GM18858 (cell line): ENCODE measurements at regions not wholly inside any gene's neighbourhood (a gene's known extent, or its start where the extent isn't known, plus 50 kb on each side); places are given as distances from the start of the nearest gene placed in this dataset.
A peak's percentile ranks its signal among the peaks of the same experiment; 100 is the strongest.

ENCODE experiments used
- ATAC-seq: cut with Tn5 transposase; IDR thresholded peaks from one replicate; pipeline ENCODE4 v1.9.1; 2021; ENCODE audit not compliant: unreplicated experiment

- peak; percentile 94 for ATAC-seq
These were observed 250.2 kb upstream of the FGGY start for GRCh38 chr1:59046730-59047157.

- no peak for ATAC-seq
These were observed 245.9 kb upstream of the FGGY start for GRCh38 chr1:59051007-59051406.

GRCh38 chr1:59052166-59052590 lies 244.7 kb upstream of the FGGY start:
- ATAC-seq = no peak

GRCh38 chr1:59054172-59054571 lies 242.7 kb upstream of the FGGY start:
- no peak for ATAC-seq

GRCh38 chr1:59055908-59056719 lies 240.8 kb upstream of the FGGY start:
- no peak for ATAC-seq

- no peak for ATAC-seq
These were observed 239.6 kb upstream of the FGGY start for GRCh38 chr1:59057211-59057694.

- no peak for ATAC-seq
These were observed 239.1 kb upstream of the FGGY start for GRCh38 chr1:59057796-59058195.

GRCh38 chr1:59058665-59059439 lies 238.0 kb upstream of the FGGY start:
- ATAC-seq = no peak

GRCh38 chr1:59061876-59062275 lies 235.0 kb upstream of the FGGY start:
- ATAC-seq = no peak

- no peak for ATAC-seq
These were observed 234.2 kb upstream of the FGGY start for GRCh38 chr1:59062743-59063142.

- ATAC-seq = no peak
These were observed 233.4 kb upstream of the FGGY start for GRCh38 chr1:59063501-59063900.

- no peak for ATAC-seq
These were observed 232.3 kb upstream of the FGGY start for GRCh38 chr1:59064592-59064991.

- ATAC-seq = no peak
These were observed 230.7 kb upstream of the FGGY start for GRCh38 chr1:59066236-59066635.

GRCh38 chr1:59070610-59071009 lies 226.3 kb upstream of the FGGY start:
- no peak for ATAC-seq

GRCh38 chr1:59071289-59071688 lies 225.6 kb upstream of the FGGY start:
- no peak for ATAC-seq

GRCh38 chr1:59071876-59072582 lies 224.9 kb upstream of the FGGY start:
- ATAC-seq = no peak

GRCh38 chr1:59072583-59072947 lies 224.3 kb upstream of the FGGY start:
- no peak for ATAC-seq

GRCh38 chr1:59074598-59074997 lies 222.3 kb upstream of the FGGY start:
- ATAC-seq = no peak

GRCh38 chr1:59075021-59075420 lies 221.9 kb upstream of the FGGY start:
- no peak for ATAC-seq

GRCh38 chr1:59076612-59077011 lies 220.3 kb upstream of the FGGY start:
- ATAC-seq = no peak

- no peak for ATAC-seq
These were observed 219.3 kb upstream of the FGGY start for GRCh38 chr1:59077466-59078069.
